HG02642 (cell line): ENCODE measurements at regions not wholly inside any gene's neighbourhood (a gene's known extent, or its start where the extent isn't known, plus 50 kb on each side); places are given as distances from the start of the nearest gene placed in this dataset.
"Not testable (repeated sequence)": the region's sequence is repeated elsewhere in the genome, so short reads cannot be mapped to it uniquely, and the experiment has no call there.

ENCODE experiments used
- ATAC-seq: cut with Tn5 transposase; IDR thresholded peaks from one replicate; pipeline ENCODE4 v1.9.1; 2021; ENCODE audit warnings: mild to moderate bottlenecking; ENCODE audit not compliant: unreplicated experiment, poor library complexity

GRCh38 chr2:143842836-143843235, 677.1 kb downstream of the ZEB2 start:
- no peak for ATAC-seq

GRCh38 chr2:143841935-143842334, 678.0 kb downstream of the ZEB2 start:
- ATAC-seq, result no peak

GRCh38 chr2:143840601-143841000, 679.3 kb downstream of the ZEB2 start:
- ATAC-seq, result no peak

GRCh38 chr2:143840194-143840593, 679.7 kb downstream of the ZEB2 start:
- ATAC-seq, result no peak

GRCh38 chr2:143839456-143839855, 680.5 kb downstream of the ZEB2 start:
- no peak for ATAC-seq

- ATAC-seq, result not testable (repeated sequence)
Observed at GRCh38 chr2:143837055-143837454, 682.9 kb downstream of the ZEB2 start.

GRCh38 chr2:143835481-143835880, 684.4 kb downstream of the ZEB2 start:
- ATAC-seq, result no peak

GRCh38 chr2:143833015-143833660, 686.8 kb downstream of the ZEB2 start:
- ATAC-seq, result no peak

GRCh38 chr2:143830476-143830875, 689.4 kb downstream of the ZEB2 start:
- ATAC-seq, result no peak

GRCh38 chr2:143828763-143829537, 691.0 kb downstream of the ZEB2 start:
- ATAC-seq, result no peak

- ATAC-seq, result no peak
Observed at GRCh38 chr2:143824791-143825190, 695.1 kb downstream of the ZEB2 start.

- no peak for ATAC-seq
Observed at GRCh38 chr2:143823876-143824275, 694.7 kb downstream of the ARHGAP15 start.

- no peak for ATAC-seq
Observed at GRCh38 chr2:143823296-143823695, 694.1 kb downstream of the ARHGAP15 start.

GRCh38 chr2:143822736-143823135, 693.5 kb downstream of the ARHGAP15 start:
- no peak for ATAC-seq

GRCh38 chr2:143819764-143820163, 690.5 kb downstream of the ARHGAP15 start:
- no peak for ATAC-seq

GRCh38 chr2:143819190-143819735, 690.0 kb downstream of the ARHGAP15 start:
- no peak for ATAC-seq
